Kidney (tissue), 13 donors: ENCODE measurements at regions not wholly inside any gene's neighbourhood (a gene's known extent, or its start where the extent isn't known, plus 50 kb on each side); places are given as distances from the start of the nearest gene placed in this dataset.

Experiments
- DNase-seq, 5 donors: peaks; one replicate each; pipeline ENCODE4 v3.0.0-alpha.2; 2013 to 2020
- FAIRE-seq: peaks from 2 replicates; lab custom pipeline; 2012; peaks lifted over from hg19 to GRCh38; lab: Jason Lieb, UNC
- H3K27ac ChIP-seq, 2 donors: one replicate each; pipeline ENCODE4 v1.7.0; 2013; ENCODE audit warnings: low read depth in 2 of 2, low read length in 2 of 2, inconsistent platforms in 1 of 2
- H3K27me3 ChIP-seq: one replicate; pipeline ENCODE4 v1.7.1; 2013; ENCODE audit warnings: low read length, inconsistent platforms; ENCODE audit not compliant: control insufficient read depth, insufficient read depth
- H3K36me3 ChIP-seq, 3 donors: one replicate each; pipeline versions ENCODE4 v1.7.0 to v1.7.1; 2013; ENCODE audit warnings: low read length in 3 of 3, control low read depth in 1 of 3, inconsistent platforms in 1 of 3; ENCODE audit not compliant: insufficient read depth in 3 of 3, control insufficient read depth in 2 of 3
- H3K4me1 ChIP-seq, 3 donors: one replicate each; pipeline versions ENCODE4 v1.7.0 to v1.7.1; 2013; ENCODE audit warnings: low read length in 3 of 3, inconsistent platforms in 1 of 3, low read depth in 1 of 3; ENCODE audit not compliant: control insufficient read depth in 2 of 3, insufficient read depth in 2 of 3
- H3K4me3 ChIP-seq, 3 donors: one replicate each; pipeline versions ENCODE4 v1.7.0 to v1.8.1; 2013; ENCODE audit warnings: low read length in 3 of 3, control low read depth in 1 of 3, inconsistent platforms in 1 of 3
- H3K9ac ChIP-seq, 3 donors: one replicate each; pipeline versions ENCODE4 v1.7.0 to v1.7.1; 2013; ENCODE audit warnings: low read length in 3 of 3, control low read depth in 1 of 3, inconsistent platforms in 1 of 3
- H3K9me3 ChIP-seq, 3 donors: one replicate each; pipeline versions ENCODE4 v1.7.0 to v1.7.1; 2013; ENCODE audit warnings: low read length in 3 of 3, control low read depth in 1 of 3, inconsistent platforms in 1 of 3; ENCODE audit not compliant: control insufficient read depth in 2 of 3, insufficient read depth in 1 of 3
- intact Hi-C: fragments of 100-400 bp; cut with DNase I; formaldehyde crosslinking; loops from one replicate; pipeline ENCODE4 v1.11.1; 2022
- TF ChIP-seq, protein P1 (sequence below): IDR thresholded peaks from 3 replicates; pipeline ENCODE4 v1.5.1; 2012; ENCODE audit warnings: mild to moderate bottlenecking, moderate library complexity, borderline replicate concordance; ENCODE audit not compliant: insufficient read depth; ENCODE audit errors: extremely low read depth
- donor health status: control.
- donor health status: control.
- donor health status: control.
- donor health status: control.
- donor health status: control.
- donor health status: DM: yes; HTN: yes; CAD: no.
- donor health status: Normal renal cell carcinoma (clear cell type).

GRCh38 chr2:16181741-16182090 lies 241.4 kb downstream of the MYCN start:
- Histone ChIP-seq H3K4me3 (no peak overlapping the region), H3K27ac (no peak overlapping the region), H3K9me3 (no peaks in the 10 kb centered on the region), H3K27me3 (no peaks in the 10 kb centered on the region), H3K4me1 (peaks cover 0 to 3% (median 0%) of the 10 kb centered on the region in 3 donors), H3K36me3 (no peaks in the 10 kb centered on the region), H3K9ac (no peak overlapping the region)
- TF ChIP-seq, protein P1, sequence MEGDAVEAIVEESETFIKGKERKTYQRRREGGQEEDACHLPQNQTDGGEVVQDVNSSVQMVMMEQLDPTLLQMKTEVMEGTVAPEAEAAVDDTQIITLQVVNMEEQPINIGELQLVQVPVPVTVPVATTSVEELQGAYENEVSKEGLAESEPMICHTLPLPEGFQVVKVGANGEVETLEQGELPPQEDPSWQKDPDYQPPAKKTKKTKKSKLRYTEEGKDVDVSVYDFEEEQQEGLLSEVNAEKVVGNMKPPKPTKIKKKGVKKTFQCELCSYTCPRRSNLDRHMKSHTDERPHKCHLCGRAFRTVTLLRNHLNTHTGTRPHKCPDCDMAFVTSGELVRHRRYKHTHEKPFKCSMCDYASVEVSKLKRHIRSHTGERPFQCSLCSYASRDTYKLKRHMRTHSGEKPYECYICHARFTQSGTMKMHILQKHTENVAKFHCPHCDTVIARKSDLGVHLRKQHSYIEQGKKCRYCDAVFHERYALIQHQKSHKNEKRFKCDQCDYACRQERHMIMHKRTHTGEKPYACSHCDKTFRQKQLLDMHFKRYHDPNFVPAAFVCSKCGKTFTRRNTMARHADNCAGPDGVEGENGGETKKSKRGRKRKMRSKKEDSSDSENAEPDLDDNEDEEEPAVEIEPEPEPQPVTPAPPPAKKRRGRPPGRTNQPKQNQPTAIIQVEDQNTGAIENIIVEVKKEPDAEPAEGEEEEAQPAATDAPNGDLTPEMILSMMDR: no peak
- intact Hi-C loops: no loop called here
- no peak for DNase-seq
- FAIRE-seq: no peak

- Histone ChIP-seq H3K4me3 (no peak overlapping the region), H3K9me3 (no peaks in the 10 kb centered on the region), H3K4me1 (peaks cover 0 to 3% (median 0%) of the 10 kb centered on the region in 3 donors), H3K27me3 (no peaks in the 10 kb centered on the region), H3K9ac (no peak overlapping the region), H3K36me3 (no peaks in the 10 kb centered on the region), H3K27ac (no peak overlapping the region)
- intact Hi-C loops: no loop called here
- FAIRE-seq: no peak
- TF ChIP-seq, protein P1: no peak
- DNase-seq: no peak
Measured at GRCh38 chr2:16181062-16181740, 240.9 kb downstream of the MYCN start.

DNA sequence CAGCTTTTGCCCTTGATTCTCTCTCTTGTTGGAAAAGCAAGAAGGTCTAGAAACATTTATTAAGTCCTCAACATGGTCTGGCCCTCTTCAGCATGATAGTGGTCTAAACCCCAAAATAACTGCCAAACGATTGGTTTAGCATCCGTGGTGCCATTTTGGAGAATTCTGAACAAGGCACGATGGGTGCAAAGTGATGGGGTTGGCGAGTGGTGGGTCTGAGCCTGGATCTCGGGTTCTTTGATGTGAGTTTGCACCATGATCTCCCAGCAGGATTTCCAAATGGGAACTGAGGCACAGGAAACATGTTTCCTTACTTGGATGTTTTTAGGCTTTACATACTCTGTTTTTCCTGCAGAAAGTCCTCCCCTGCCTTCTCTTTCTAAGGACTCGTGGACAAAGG lies 240.3 kb downstream of the MYCN start:
- TF ChIP-seq, protein P1: no peak
- Histone ChIP-seq H3K9me3 (no peaks in the 10 kb centered on the region), H3K36me3 (no peaks in the 10 kb centered on the region), H3K27ac (no peak overlapping the region), H3K27me3 (no peaks in the 10 kb centered on the region), H3K9ac (no peak overlapping the region), H3K4me3 (no peak overlapping the region), H3K4me1 (peaks cover 0 to 3% (median 0%) of the 10 kb centered on the region in 3 donors)
- DNase-seq (no peak), FAIRE-seq (no peak)
- intact Hi-C loops: no loop called here
